Common myeloid progenitor, CD34-positive (primary cell): ENCODE measurements at regions not wholly inside any gene's neighbourhood (a gene's known extent, or its start where the extent isn't known, plus 50 kb on each side); places are given as distances from the start of the nearest gene placed in this dataset.
A peak's percentile ranks its signal among the peaks of the same experiment; 100 is the strongest.

Experiments
- CTCF ChIA-PET: fragments of 350-600 bp; sonication (Branson Sonifier 250); formaldehyde crosslinking; loops from one replicate; lab custom pipeline; 2021; ENCODE audit warnings: antibody characterized with exemption; lab: Charles Lee
- POLR2A ChIA-PET: fragments of 350-600 bp; sonication (Branson Sonifier 250); formaldehyde crosslinking; loops from one replicate; lab custom pipeline; 2021; ENCODE audit warnings: antibody characterized with exemption; lab: Charles Lee
- DNase-seq, 3 donors: peaks; one replicate each; pipeline versions ENCODE4 v3.0.0 to v3.0.0-alpha.2; 2013
- H3K27ac ChIP-seq, 2 experiments: 1 replicate in 1 of 2; 2 replicates in 1 of 2; pipeline ENCODE4 v1.7.0; 2013; ENCODE audit warnings: inconsistent platforms in 2 of 2, low read length in 2 of 2, mild to moderate bottlenecking in 2 of 2, low read depth in 1 of 2, moderate library complexity in 1 of 2; ENCODE audit not compliant: severe bottlenecking in 2 of 2, insufficient read depth in 1 of 2, poor library complexity in 1 of 2
- H3K27me3 ChIP-seq, 5 experiments: replicated peaks in 2 of 5; 1 replicate in 3 of 5; 2 replicates in 2 of 5; pipeline versions ENCODE4 v1.6.1 to v1.7.0; 2013; ENCODE audit warnings: low read length in 4 of 5, mild to moderate bottlenecking in 2 of 5, moderate library complexity in 2 of 5, inconsistent platforms in 1 of 5; ENCODE audit not compliant: insufficient read depth in 5 of 5, control insufficient read depth in 4 of 5
- H3K36me3 ChIP-seq, 4 experiments: 1 replicate in 2 of 4; 2 replicates in 2 of 4; pipeline versions ENCODE4 v1.6.1 to v1.7.0; 2013; ENCODE audit warnings: low read length in 3 of 4, control low read depth in 1 of 4, mild to moderate bottlenecking in 1 of 4; ENCODE audit not compliant: control insufficient read depth in 4 of 4, insufficient read depth in 4 of 4
- H3K4me1 ChIP-seq, 4 experiments: 1 replicate in 3 of 4; 2 replicates in 1 of 4; pipeline versions ENCODE4 v1.6.1 to v1.7.1; 2013; ENCODE audit warnings: low read length in 3 of 4, mild to moderate bottlenecking in 3 of 4, control low read depth in 1 of 4, inconsistent platforms in 1 of 4, moderate library complexity in 1 of 4; ENCODE audit not compliant: control insufficient read depth in 4 of 4, insufficient read depth in 4 of 4; ENCODE audit errors: control extremely low read depth in 1 of 4
- H3K4me3 ChIP-seq, 7 experiments: 1 replicate in 4 of 7; 2 replicates in 3 of 7; pipeline versions ENCODE4 v1.5.1 to v1.7.0; 2013; ENCODE audit warnings: mild to moderate bottlenecking in 7 of 7, low read length in 6 of 7, moderate library complexity in 6 of 7, inconsistent platforms in 2 of 7, low read depth in 2 of 7, control low read depth in 1 of 7; ENCODE audit not compliant: insufficient read depth in 4 of 7, control insufficient read depth in 1 of 7; ENCODE audit errors: extremely low read depth in 1 of 7
- H3K9me3 ChIP-seq, 5 experiments: 1 replicate in 4 of 5; 2 replicates in 1 of 5; pipeline versions ENCODE4 v1.6.1 to v1.7.1; 2013; ENCODE audit warnings: low read length in 4 of 5, mild to moderate bottlenecking in 2 of 5, inconsistent platforms in 1 of 5, low read depth in 1 of 5, moderate library complexity in 1 of 5; ENCODE audit not compliant: control insufficient read depth in 4 of 5, insufficient read depth in 2 of 5; ENCODE audit errors: control extremely low read depth in 1 of 5
- WGBS: methylation state at CpG from one replicate; pipeline ENCODE4 v1.1.5; 2013; ENCODE audit not compliant: insufficient coverage; 5-methylcytosine and 5-hydroxymethylcytosine counted together

GRCh38 chr6:165726290-165726875, 63.3 kb upstream of the PDE10A start:
- CTCF ChIA-PET, result interaction anchor here (0.9 to 2.8 kb wide), 4 partner anchors 10 to 380 kb away, joined by 3 to 6 read pairs (median 3); no protein-coding TSS in a partner anchor
- POLR2A ChIA-PET, result no interaction called here
- WGBS, result 93% methylated on average over 25 of the region's 25 CpGs
- Histone ChIP-seq H3K4me1 (no peaks in the 10 kb centered on the region), H3K9me3 (no peaks in the 10 kb centered on the region), H3K4me3 (no peak overlapping the region), H3K27me3 (peaks cover 0 to 20% (median 3%) of the 10 kb centered on the region in 5 experiments), H3K36me3 (no peaks in the 10 kb centered on the region), H3K27ac (no peak overlapping the region)
- DNase-seq, result no peak

GRCh38 chr6:165725201-165725600, 62.2 kb upstream of the PDE10A start:
- DNase-seq, result peak; percentile 4 to 15 (median 5)
- no peak overlapping the region for H3K4me3 ChIP-seq
- H3K4me1 ChIP-seq, result no peaks in the 10 kb centered on the region
- CTCF ChIA-PET, result interaction anchor here (1.1 kb wide), 1 partner anchor 286 kb away, joined by 3 read pairs; no protein-coding TSS in a partner anchor
- no peak overlapping the region for H3K27ac ChIP-seq
- no peaks in the 10 kb centered on the region for H3K36me3 ChIP-seq
- H3K27me3 ChIP-seq, result peaks cover 0 to 29% (median 3%) of the 10 kb centered on the region in 5 experiments
- POLR2A ChIA-PET, result no interaction called here
- 84% methylated on average over 5 of the region's 7 CpGs for WGBS
- H3K9me3 ChIP-seq, result no peaks in the 10 kb centered on the region

GRCh38 chr6:165723326-165723725, 60.3 kb upstream of the PDE10A start:
- H3K4me3 ChIP-seq, result no peak overlapping the region
- peaks cover 0 to 2% (median 0%) of the 10 kb centered on the region in 4 experiments for H3K4me1 ChIP-seq
- H3K9me3 ChIP-seq, result no peaks in the 10 kb centered on the region
- H3K27me3 ChIP-seq, result peaks cover 0 to 43% (median 5%) of the 10 kb centered on the region in 5 experiments
- ChIA-PET CTCF (no interaction called here), POLR2A (no interaction called here)
- no peak for DNase-seq
- no peak overlapping the region for H3K27ac ChIP-seq
- 85% methylated on average over 8 of the region's 9 CpGs for WGBS
- no peaks in the 10 kb centered on the region for H3K36me3 ChIP-seq

- ChIA-PET CTCF (no interaction called here), POLR2A (no interaction called here)
- H3K4me3 ChIP-seq, result no peak overlapping the region
- H3K27me3 ChIP-seq, result peaks cover 0 to 42% (median 4%) of the 10 kb centered on the region in 5 experiments
- no peaks in the 10 kb centered on the region for H3K36me3 ChIP-seq
- no peak for DNase-seq
- H3K9me3 ChIP-seq, result no peaks in the 10 kb centered on the region
- H3K27ac ChIP-seq, result no peak overlapping the region
- H3K4me1 ChIP-seq, result peaks cover 0 to 3% (median 0%) of the 10 kb centered on the region in 4 experiments
- 73% methylated on average over 3 of the region's 4 CpGs for WGBS
These were observed 59.0 kb upstream of the PDE10A start for GRCh38 chr6:165722022-165722421.

GRCh38 chr6:165721356-165721755, 58.3 kb upstream of the PDE10A start:
- H3K27me3 ChIP-seq, result peaks cover 0 to 40% (median 3%) of the 10 kb centered on the region in 5 experiments
- POLR2A ChIA-PET, result no interaction called here
- no peaks in the 10 kb centered on the region for H3K9me3 ChIP-seq
- WGBS, result 73% methylated on average over 2 of the region's 3 CpGs
- H3K36me3 ChIP-seq, result no peaks in the 10 kb centered on the region
- DNase-seq, result no peak
- no peak overlapping the region for H3K27ac ChIP-seq
- CTCF ChIA-PET, result no interaction called here
- H3K4me3 ChIP-seq, result no peak overlapping the region
- H3K4me1 ChIP-seq, result peaks cover 0 to 3% (median 0%) of the 10 kb centered on the region in 4 experiments

GRCh38 chr6:165718491-165718891, 55.5 kb upstream of the PDE10A start:
- H3K4me3 ChIP-seq, result no peak overlapping the region
- 67% methylated on average over 1 of the region's 4 CpGs for WGBS
- DNase-seq, result no peak
- H3K27me3 ChIP-seq, result peaks cover 0 to 48% (median 3%) of the 10 kb centered on the region in 5 experiments
- no peaks in the 10 kb centered on the region for H3K36me3 ChIP-seq
- H3K27ac ChIP-seq, result no peak overlapping the region
- POLR2A ChIA-PET, result no interaction called here
- CTCF ChIA-PET, result no interaction called here
- H3K4me1 ChIP-seq, result peaks cover 0 to 3% (median 0%) of the 10 kb centered on the region in 4 experiments
- no peaks in the 10 kb centered on the region for H3K9me3 ChIP-seq

GRCh38 chr6:165717732-165718465, 54.9 kb upstream of the PDE10A start:
- Histone ChIP-seq H3K36me3 (no peaks in the 10 kb centered on the region), H3K9me3 (no peaks in the 10 kb centered on the region), H3K4me1 (peaks cover 0 to 3% (median 0%) of the 10 kb centered on the region in 4 experiments), H3K27me3 (peaks cover 0 to 46% (median 3%) of the 10 kb centered on the region in 5 experiments), H3K4me3 (no peak overlapping the region), H3K27ac (no peak overlapping the region)
- ChIA-PET CTCF (no interaction called here), POLR2A (no interaction called here)
- no CpG with 5 or more reads among the region's 5 CpGs for WGBS
- DNase-seq, result no peak
